ENCODE measurements at regions not wholly inside any gene's neighbourhood (a gene's known extent, or its start where the extent isn't known, plus 50 kb on each side); places are given as distances from the start of the nearest gene placed in this dataset.

- TF ChIP-seq POLR2AphosphoS5 (IDR thresholded peaks at IDR 0.05; ENCODE audit: control insufficient read depth, insufficient read depth, low read depth, low read length) (no peak; the same call in 1 of the 2 replicates), ZNF23 (CRISPR knock-in tag; IDR thresholded peaks at IDR 0.05) (0 out of 2 replicates have a peak, but pooled peaks have one; percentile 61), RFX7 (CRISPR knock-in tag; IDR thresholded peaks at IDR 0.05) (peak; percentile 88), MXD1 (CRISPR knock-in tag; IDR thresholded peaks at IDR 0.05; ENCODE audit: borderline replicate concordance, poor library complexity, severe bottlenecking) (no peak), SNRNP70 (optimal IDR thresholded peaks at IDR 0.05; ENCODE audit: low read depth, low read length) (no peak), POLR2H (tag; IDR thresholded peaks at IDR 0.05; ENCODE audit: low read depth) (peak; percentile 51; the same call in 1 of the 2 replicates), ZNF695 (CRISPR knock-in tag; IDR thresholded peaks at IDR 0.05) (peak; percentile 89), MTF1 (CRISPR knock-in tag; IDR thresholded peaks at IDR 0.05; ENCODE audit: borderline replicate concordance) (peak; percentile 82), ARID3B (CRISPR knock-in tag; IDR thresholded peaks at IDR 0.05; ENCODE audit: borderline replicate concordance) (no peak), KDM5B (IDR thresholded peaks at IDR 0.05; ENCODE audit: insufficient replicate concordance, low read depth, low read length) (peak; percentile 61), MAFK (IDR thresholded peaks at IDR 0.05; ENCODE audit: low read length) (no peak), ZFPM2 (CRISPR knock-in tag; IDR thresholded peaks at IDR 0.05) (0 out of 2 replicates have a peak, but pooled peaks have one; percentile 80), PHB (CRISPR knock-in tag; IDR thresholded peaks at IDR 0.05) (no peak), THRA (IDR thresholded peaks at IDR 0.05) (no peak), MYC (IDR thresholded peaks at IDR 0.05; ENCODE audit: low read depth, low read length) (no peak), MYC (CRISPR knock-in tag; IDR thresholded peaks at IDR 0.05; ENCODE audit: borderline replicate concordance, low read depth) (peak; percentile 92), MLLT1 (IDR thresholded peaks at IDR 0.05) (no peak), FOXA1 (IDR thresholded peaks at IDR 0.05; ENCODE audit: borderline replicate concordance) (no peak), ZNF740 (CRISPR knock-in tag; IDR thresholded peaks at IDR 0.05) (no peak), ZNF740 (tag; IDR thresholded peaks at IDR 0.05) (peak in 1 of 2 experiments; percentile 97; a peak in 2 of 4 replicates), PCBP2 (IDR thresholded peaks at IDR 0.05; ENCODE audit: low read depth, low read length, poor library complexity, severe bottlenecking) (no peak)
These were observed 134.5 kb downstream of the BAMBI start (continued) for GRCh38 chr10:28811639-28812349.
